ENCODE measurements at regions not wholly inside any gene's neighbourhood (a gene's known extent, or its start where the extent isn't known, plus 50 kb on each side); places are given as distances from the start of the nearest gene placed in this dataset.

- TF ChIP-seq CTCF (IDR thresholded peaks at IDR 0.05): no peak
- no peak for TF ChIP-seq POLR2A (IDR thresholded peaks at IDR 0.05; ENCODE audit: low read depth)
These were observed 223.1 kb downstream of the RBM43 start for GRCh38 chr2:151038516-151038915.

Data from esophagus muscularis mucosa (tissue), 3 donors.